Common myeloid progenitor, CD34-positive (primary cell): ENCODE measurements at regions not wholly inside any gene's neighbourhood (a gene's known extent, or its start where the extent isn't known, plus 50 kb on each side); places are given as distances from the start of the nearest gene placed in this dataset.

Experiments
- CTCF ChIA-PET: fragments of 350-600 bp; sonication (Branson Sonifier 250); formaldehyde crosslinking; loops from one replicate; lab custom pipeline; 2021; ENCODE audit warnings: antibody characterized with exemption; lab: Charles Lee
- POLR2A ChIA-PET: fragments of 350-600 bp; sonication (Branson Sonifier 250); formaldehyde crosslinking; loops from one replicate; lab custom pipeline; 2021; ENCODE audit warnings: antibody characterized with exemption; lab: Charles Lee
- DNase-seq, 3 donors: peaks; one replicate each; pipeline versions ENCODE4 v3.0.0 to v3.0.0-alpha.2; 2013
- H3K27ac ChIP-seq, 2 experiments: 1 replicate in 1 of 2; 2 replicates in 1 of 2; pipeline ENCODE4 v1.7.0; 2013; ENCODE audit warnings: inconsistent platforms in 2 of 2, low read length in 2 of 2, mild to moderate bottlenecking in 2 of 2, low read depth in 1 of 2, moderate library complexity in 1 of 2; ENCODE audit not compliant: severe bottlenecking in 2 of 2, insufficient read depth in 1 of 2, poor library complexity in 1 of 2
- H3K27me3 ChIP-seq, 5 experiments: replicated peaks in 2 of 5; 1 replicate in 3 of 5; 2 replicates in 2 of 5; pipeline versions ENCODE4 v1.6.1 to v1.7.0; 2013; ENCODE audit warnings: low read length in 4 of 5, mild to moderate bottlenecking in 2 of 5, moderate library complexity in 2 of 5, inconsistent platforms in 1 of 5; ENCODE audit not compliant: insufficient read depth in 5 of 5, control insufficient read depth in 4 of 5
- H3K36me3 ChIP-seq, 4 experiments: 1 replicate in 2 of 4; 2 replicates in 2 of 4; pipeline versions ENCODE4 v1.6.1 to v1.7.0; 2013; ENCODE audit warnings: low read length in 3 of 4, control low read depth in 1 of 4, mild to moderate bottlenecking in 1 of 4; ENCODE audit not compliant: control insufficient read depth in 4 of 4, insufficient read depth in 4 of 4
- H3K4me1 ChIP-seq, 4 experiments: 1 replicate in 3 of 4; 2 replicates in 1 of 4; pipeline versions ENCODE4 v1.6.1 to v1.7.1; 2013; ENCODE audit warnings: low read length in 3 of 4, mild to moderate bottlenecking in 3 of 4, control low read depth in 1 of 4, inconsistent platforms in 1 of 4, moderate library complexity in 1 of 4; ENCODE audit not compliant: control insufficient read depth in 4 of 4, insufficient read depth in 4 of 4; ENCODE audit errors: control extremely low read depth in 1 of 4
- H3K4me3 ChIP-seq, 7 experiments: 1 replicate in 4 of 7; 2 replicates in 3 of 7; pipeline versions ENCODE4 v1.5.1 to v1.7.0; 2013; ENCODE audit warnings: mild to moderate bottlenecking in 7 of 7, low read length in 6 of 7, moderate library complexity in 6 of 7, inconsistent platforms in 2 of 7, low read depth in 2 of 7, control low read depth in 1 of 7; ENCODE audit not compliant: insufficient read depth in 4 of 7, control insufficient read depth in 1 of 7; ENCODE audit errors: extremely low read depth in 1 of 7
- H3K9me3 ChIP-seq, 5 experiments: 1 replicate in 4 of 5; 2 replicates in 1 of 5; pipeline versions ENCODE4 v1.6.1 to v1.7.1; 2013; ENCODE audit warnings: low read length in 4 of 5, mild to moderate bottlenecking in 2 of 5, inconsistent platforms in 1 of 5, low read depth in 1 of 5, moderate library complexity in 1 of 5; ENCODE audit not compliant: control insufficient read depth in 4 of 5, insufficient read depth in 2 of 5; ENCODE audit errors: control extremely low read depth in 1 of 5
- WGBS: methylation state at CpG from one replicate; pipeline ENCODE4 v1.1.5; 2013; ENCODE audit not compliant: insufficient coverage; 5-methylcytosine and 5-hydroxymethylcytosine counted together

GRCh38 chr3:18765662-18766061 is 340.5 kb upstream of the SATB1 start:
- CTCF ChIA-PET, result no interaction called here

GRCh38 chr3:18765161-18765560 is 340.0 kb upstream of the SATB1 start:
- CTCF ChIA-PET, result no interaction called here
- H3K27me3 ChIP-seq, result no peaks in the 10 kb centered on the region
- no peak overlapping the region for H3K27ac ChIP-seq
- POLR2A ChIA-PET, result no interaction called here
- H3K9me3 ChIP-seq, result no peaks in the 10 kb centered on the region
- no peaks in the 10 kb centered on the region for H3K36me3 ChIP-seq
- H3K4me3 ChIP-seq, result no peak overlapping the region
- no peak for DNase-seq
- 100% methylated on average over 2 of the region's 5 CpGs for WGBS
- H3K4me1 ChIP-seq, result peaks cover 0 to 6% (median under 1%) of the 10 kb centered on the region in 4 experiments

More at GRCh38 chr3:18765662-18766061, 340.5 kb upstream of the SATB1 start:
- DNase-seq, result peak in 1 of 3 donors; percentile 27
- H3K4me3 ChIP-seq, result no peak overlapping the region
- no peaks in the 10 kb centered on the region for H3K9me3 ChIP-seq
- no peaks in the 10 kb centered on the region for H3K36me3 ChIP-seq
- H3K4me1 ChIP-seq, result peaks cover 0 to 6% (median under 1%) of the 10 kb centered on the region in 4 experiments
- no peaks in the 10 kb centered on the region for H3K27me3 ChIP-seq
- H3K27ac ChIP-seq, result no peak overlapping the region
- POLR2A ChIA-PET, result no interaction called here
- WGBS, result no CpG with 5 or more reads among the region's 1 CpG

GRCh38 chr3:18761530-18761929 is 336.4 kb upstream of the SATB1 start:
- no peak for DNase-seq
- 67% methylated on average over 4 of the region's 5 CpGs for WGBS
- no peaks in the 10 kb centered on the region for H3K27me3 ChIP-seq
- H3K9me3 ChIP-seq, result no peaks in the 10 kb centered on the region
- CTCF ChIA-PET, result interaction anchor here (1.2 kb wide), 1 partner anchor 867 kb away, joined by 3 read pairs; no protein-coding TSS in a partner anchor
- no peaks in the 10 kb centered on the region for H3K36me3 ChIP-seq
- POLR2A ChIA-PET, result no interaction called here
- peaks cover 0 to 3% (median 0%) of the 10 kb centered on the region in 4 experiments for H3K4me1 ChIP-seq
- no peak overlapping the region for H3K27ac ChIP-seq
- no peak overlapping the region for H3K4me3 ChIP-seq

GRCh38 chr3:18758047-18758704 is 333.0 kb upstream of the SATB1 start:
- Histone ChIP-seq H3K27ac (no peak overlapping the region), H3K9me3 (no peaks in the 10 kb centered on the region), H3K27me3 (no peaks in the 10 kb centered on the region), H3K4me3 (no peak overlapping the region), H3K4me1 (peaks cover 0 to 3% (median 0%) of the 10 kb centered on the region in 4 experiments), H3K36me3 (no peaks in the 10 kb centered on the region)
- 90% methylated on average over 1 of the region's 4 CpGs for WGBS
- peak; percentile 82 to 89 (median 84) for DNase-seq
- POLR2A ChIA-PET, result interaction anchor here (0.6 kb wide), 1 partner anchor 79 kb away, joined by 3 read pairs; no protein-coding TSS in a partner anchor
- CTCF ChIA-PET, result interaction anchor here (0.9 to 3.8 kb wide), 14 partner anchors 9 to 788 kb away, joined by 3 to 39 read pairs (median 4); no protein-coding TSS in a partner anchor

GRCh38 chr3:18757476-18757875 is 332.3 kb upstream of the SATB1 start:
- POLR2A ChIA-PET, result no interaction called here
- CTCF ChIA-PET, result interaction anchor here (0.9 to 3.8 kb wide), 11 partner anchors 8 to 787 kb away, joined by 3 to 39 read pairs (median 5); no protein-coding TSS in a partner anchor
- no peak for DNase-seq
- H3K9me3 ChIP-seq, result no peaks in the 10 kb centered on the region
- no peak overlapping the region for H3K27ac ChIP-seq
- no peaks in the 10 kb centered on the region for H3K36me3 ChIP-seq
- no CpG with 5 or more reads among the region's 3 CpGs for WGBS
- no peak overlapping the region for H3K4me3 ChIP-seq
- H3K27me3 ChIP-seq, result no peaks in the 10 kb centered on the region
- H3K4me1 ChIP-seq, result peaks cover 0 to 3% (median 0%) of the 10 kb centered on the region in 4 experiments

- CTCF ChIA-PET, result interaction anchor here (0.8 kb wide), 1 partner anchor 361 kb away, joined by 3 read pairs; no protein-coding TSS in a partner anchor
- Histone ChIP-seq H3K27me3 (no peaks in the 10 kb centered on the region), H3K27ac (no peak overlapping the region), H3K4me3 (no peak overlapping the region), H3K4me1 (no peaks in the 10 kb centered on the region), H3K9me3 (no peaks in the 10 kb centered on the region), H3K36me3 (no peaks in the 10 kb centered on the region)
- POLR2A ChIA-PET, result no interaction called here
- DNase-seq, result no peak
- WGBS, result 100% methylated on average over 4 of the region's 4 CpGs
These were observed 327.3 kb upstream of the SATB1 start for GRCh38 chr3:18752273-18752934.

GRCh38 chr3:18751514-18751913 is 326.4 kb upstream of the SATB1 start:
- H3K9me3 ChIP-seq, result no peaks in the 10 kb centered on the region
- H3K27ac ChIP-seq, result no peak overlapping the region
- ChIA-PET CTCF (interaction anchor here (0.8 kb wide), 1 partner anchor 360 kb away, joined by 3 read pairs; no protein-coding TSS in a partner anchor), POLR2A (no interaction called here)
- no peaks in the 10 kb centered on the region for H3K4me1 ChIP-seq
- no peaks in the 10 kb centered on the region for H3K36me3 ChIP-seq
- 100% methylated on average over 1 of the region's 1 CpG for WGBS
- H3K27me3 ChIP-seq, result no peaks in the 10 kb centered on the region
- no peak overlapping the region for H3K4me3 ChIP-seq
- DNase-seq, result no peak
